Panc1 (cell line): ENCODE measurements at regions not wholly inside any gene's neighbourhood (a gene's known extent, or its start where the extent isn't known, plus 50 kb on each side); places are given as distances from the start of the nearest gene placed in this dataset.

Source experiments
- ATAC-seq: fragments of 200-7000 bp; cut with Tn5 transposase; 2 replicates; pipeline ENCODE4 v1.9.1; 2020; ENCODE audit warnings: mild to moderate bottlenecking, moderate library complexity
- BruUV-seq: library from RNA; stranded (reverse); fragments of 400-500 nt; replicated peaks from 2 replicates; lab custom pipeline; 2021; lab: Mats Ljungman, UMichigan
- CTCF ChIA-PET: fragments of 300-600 bp; sonication (Branson Sonifier 250); formaldehyde crosslinking; loops from one replicate; lab custom pipeline; 2022; ENCODE audit warnings: antibody characterized with exemption; lab: Charles Lee
- POLR2A ChIA-PET: fragments of 300-600 bp; sonication (Branson Sonifier 250); formaldehyde crosslinking; loops from one replicate; lab custom pipeline; 2022; ENCODE audit warnings: antibody characterized with exemption; lab: Charles Lee
- DNase-seq: peaks from one replicate; pipeline ENCODE4 v3.0.0-alpha.2; 2010; ENCODE audit warnings: low read depth, low spot score
- H3K27ac ChIP-seq: 2 replicates; pipeline ENCODE4 v1.5.1; 2011; ENCODE audit warnings: mild to moderate bottlenecking, low read length, inconsistent platforms
- H3K27me3 ChIP-seq: fragments of 200-500 bp; sonication (Bioruptor generic); 2 replicates; pipeline ENCODE4 v1.6.0; 2014; ENCODE audit warnings: low read length, inconsistent platforms; ENCODE audit not compliant: control insufficient read depth, insufficient read depth
- H3K36me3 ChIP-seq: fragments of 200-500 bp; sonication (Bioruptor generic); 2 replicates; pipeline ENCODE4 v1.5.1; 2014; ENCODE audit warnings: inconsistent platforms, mild to moderate bottlenecking, low read length, moderate library complexity; ENCODE audit not compliant: control insufficient read depth, insufficient read depth
- H3K4me1 ChIP-seq: 2 replicates; pipeline ENCODE4 v1.5.1; 2011; ENCODE audit warnings: inconsistent platforms, mild to moderate bottlenecking, low read length, moderate library complexity; ENCODE audit not compliant: control insufficient read depth, insufficient read depth
- H3K4me3 ChIP-seq, 2 experiments: 2 replicates each; pipeline ENCODE4 v1.5.1; 2011 to 2012; ENCODE audit warnings: low read depth in 2 of 2, low read length in 2 of 2, mild to moderate bottlenecking in 2 of 2, inconsistent platforms in 1 of 2, moderate library complexity in 1 of 2
- H3K9me3 ChIP-seq: fragments of 200-500 bp; sonication (Bioruptor generic); 2 replicates; pipeline ENCODE4 v1.5.1; 2014; ENCODE audit warnings: low read depth, mild to moderate bottlenecking, inconsistent platforms, low read length, moderate library complexity; ENCODE audit not compliant: control insufficient read depth, insufficient read depth
- CTCF ChIP-seq: fragments of 450-650 bp; IDR thresholded peaks from 2 replicates; pipeline ENCODE4 v1.5.1; 2017; ENCODE audit warnings: mild to moderate bottlenecking
- POLR2AphosphoS5 ChIP-seq: IDR thresholded peaks from 2 replicates; pipeline ENCODE4 v1.6.1; 2012; ENCODE audit warnings: mild to moderate bottlenecking, low read depth, low read length, moderate library complexity
- SIN3A ChIP-seq: IDR thresholded peaks from 2 replicates; pipeline ENCODE4 v1.6.1; 2012; ENCODE audit warnings: low read depth, mild to moderate bottlenecking, low read length, moderate library complexity, borderline replicate concordance; ENCODE audit not compliant: insufficient read depth
- TCF7L2 ChIP-seq: IDR thresholded peaks from 2 replicates; pipeline ENCODE4 v1.6.1; 2011; ENCODE audit warnings: mild to moderate bottlenecking, low read depth, low read length, inconsistent platforms
- in situ Hi-C: cut with HindIII; loops from 2 replicates; pipeline ENCODE4 v1.10.0; 2016; ENCODE audit warnings: low sequenced_read_pairs, low pct_unique_long_range_greater_than_20kb
- intact Hi-C: fragments of 100-400 bp; cut with micrococcal nuclease; formaldehyde crosslinking; loops from one replicate; pipeline ENCODE4 v1.10.0; 2022; ENCODE audit not compliant: unreplicated experiment
- TF ChIP-seq, protein P1 (sequence below), 2 experiments: IDR thresholded peaks; 2 replicates each; pipeline ENCODE4 v1.6.1; 2011 to 2012; ENCODE audit warnings: low read depth in 2 of 2, control low read depth in 1 of 2, low read length in 1 of 2, mild to moderate bottlenecking in 1 of 2, moderate library complexity in 1 of 2; ENCODE audit not compliant: insufficient read depth in 1 of 2

GRCh38 chr15:96403071-96403470 lies 72.6 kb downstream of the NR2F2 start:
- no peak for ATAC-seq
- ChIA-PET CTCF (no interaction called here), POLR2A (no interaction called here)
- no peaks in the 10 kb centered on the region for H3K36me3 ChIP-seq
- intact Hi-C loops (no loop called here), in situ Hi-C loops (no loop called here)
- no peaks in the 10 kb centered on the region for H3K4me1 ChIP-seq
- no TSS peak for BruUV-seq
- DNase-seq = no peak
- no peaks in the 10 kb centered on the region for H3K9me3 ChIP-seq
- no peak overlapping the region for H3K4me3 ChIP-seq
- TF ChIP-seq POLR2AphosphoS5 (no peak), TCF7L2 (no peak), CTCF (no peak), SIN3A (no peak)
- TF ChIP-seq, protein P1, sequence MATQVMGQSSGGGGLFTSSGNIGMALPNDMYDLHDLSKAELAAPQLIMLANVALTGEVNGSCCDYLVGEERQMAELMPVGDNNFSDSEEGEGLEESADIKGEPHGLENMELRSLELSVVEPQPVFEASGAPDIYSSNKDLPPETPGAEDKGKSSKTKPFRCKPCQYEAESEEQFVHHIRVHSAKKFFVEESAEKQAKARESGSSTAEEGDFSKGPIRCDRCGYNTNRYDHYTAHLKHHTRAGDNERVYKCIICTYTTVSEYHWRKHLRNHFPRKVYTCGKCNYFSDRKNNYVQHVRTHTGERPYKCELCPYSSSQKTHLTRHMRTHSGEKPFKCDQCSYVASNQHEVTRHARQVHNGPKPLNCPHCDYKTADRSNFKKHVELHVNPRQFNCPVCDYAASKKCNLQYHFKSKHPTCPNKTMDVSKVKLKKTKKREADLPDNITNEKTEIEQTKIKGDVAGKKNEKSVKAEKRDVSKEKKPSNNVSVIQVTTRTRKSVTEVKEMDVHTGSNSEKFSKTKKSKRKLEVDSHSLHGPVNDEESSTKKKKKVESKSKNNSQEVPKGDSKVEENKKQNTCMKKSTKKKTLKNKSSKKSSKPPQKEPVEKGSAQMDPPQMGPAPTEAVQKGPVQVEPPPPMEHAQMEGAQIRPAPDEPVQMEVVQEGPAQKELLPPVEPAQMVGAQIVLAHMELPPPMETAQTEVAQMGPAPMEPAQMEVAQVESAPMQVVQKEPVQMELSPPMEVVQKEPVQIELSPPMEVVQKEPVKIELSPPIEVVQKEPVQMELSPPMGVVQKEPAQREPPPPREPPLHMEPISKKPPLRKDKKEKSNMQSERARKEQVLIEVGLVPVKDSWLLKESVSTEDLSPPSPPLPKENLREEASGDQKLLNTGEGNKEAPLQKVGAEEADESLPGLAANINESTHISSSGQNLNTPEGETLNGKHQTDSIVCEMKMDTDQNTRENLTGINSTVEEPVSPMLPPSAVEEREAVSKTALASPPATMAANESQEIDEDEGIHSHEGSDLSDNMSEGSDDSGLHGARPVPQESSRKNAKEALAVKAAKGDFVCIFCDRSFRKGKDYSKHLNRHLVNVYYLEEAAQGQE (IDR thresholded peaks at IDR 0.05; ENCODE audit: insufficient read depth in 1 of 2, low read depth in 2 of 2, low read length in 1 of 2) = no peak
- no peak overlapping the region for H3K27ac ChIP-seq
- no peaks in the 10 kb centered on the region; the same call in 1 of the 2 replicates for H3K27me3 ChIP-seq

DNA sequence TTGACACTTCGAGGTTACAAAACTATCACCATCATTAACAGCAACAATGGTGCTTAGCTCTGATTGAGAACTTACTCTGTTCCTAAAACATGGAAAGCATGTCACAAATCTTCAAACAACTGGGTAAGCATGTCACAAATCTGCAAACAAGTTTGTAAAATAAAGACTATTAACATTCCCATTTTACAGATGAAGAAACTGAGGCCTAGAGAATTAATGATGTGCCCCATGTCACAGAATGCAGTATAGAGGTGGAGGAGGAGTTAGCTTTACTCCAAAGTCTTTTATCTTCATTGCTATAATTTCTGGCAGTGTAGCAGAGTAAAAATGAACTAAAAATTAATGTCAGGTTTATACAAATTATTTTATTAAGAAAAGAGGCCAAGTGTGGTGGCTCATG lies 73.4 kb downstream of the NR2F2 start:
- Histone ChIP-seq H3K27ac (no peak overlapping the region), H3K9me3 (no peaks in the 10 kb centered on the region), H3K4me3 (no peak overlapping the region), H3K27me3 (peaks cover 5% of the 10 kb centered on the region; the same call in 1 of the 2 replicates), H3K36me3 (no peaks in the 10 kb centered on the region), H3K4me1 (no peaks in the 10 kb centered on the region)
- no TSS peak for BruUV-seq
- no peak for TF ChIP-seq POLR2AphosphoS5
- no peak for TF ChIP-seq TCF7L2
- TF ChIP-seq, protein P1 (IDR thresholded peaks at IDR 0.05; ENCODE audit: insufficient read depth in 1 of 2, low read depth in 2 of 2, low read length in 1 of 2) = no peak
- no peak for TF ChIP-seq CTCF
- no peak for TF ChIP-seq SIN3A
- intact Hi-C loops (no loop called here), in situ Hi-C loops (no loop called here)
- ChIA-PET POLR2A (no interaction called here), CTCF (no interaction called here)
- DNase-seq (no peak), ATAC-seq (no peak)
